SJSA1 (cell line): ENCODE measurements at regions not wholly inside any gene's neighbourhood (a gene's known extent, or its start where the extent isn't known, plus 50 kb on each side); places are given as distances from the start of the nearest gene placed in this dataset.
"Not testable (repeated sequence)": the region's sequence is repeated elsewhere in the genome, so short reads cannot be mapped to it uniquely, and the experiment has no call there.

Source experiments
- DNase-seq, 2 experiments: peaks; one replicate each; pipeline ENCODE4 v3.0.0-alpha.2; 2015 to 2020; ENCODE audit warnings: low spot score in 2 of 2, low read depth in 1 of 2
- H3K27ac ChIP-seq: fragments of 250-450 bp; sonication (Bioruptor Pico); 2 replicates; pipeline ENCODE4 v1.5.1; 2020; ENCODE audit warnings: mild to moderate bottlenecking, moderate library complexity
- H3K27me3 ChIP-seq: fragments of 250-450 bp; sonication (Bioruptor Pico); replicated peaks from 2 replicates; pipeline ENCODE4 v1.5.1; 2020; ENCODE audit warnings: mild to moderate bottlenecking, moderate library complexity
- H3K36me3 ChIP-seq: fragments of 250-450 bp; sonication (Bioruptor Pico); 2 replicates; pipeline ENCODE4 v1.5.1; 2020; ENCODE audit warnings: mild to moderate bottlenecking
- H3K4me1 ChIP-seq: fragments of 250-450 bp; sonication (Bioruptor Pico); replicated peaks from 2 replicates; pipeline ENCODE4 v1.6.1; 2021; ENCODE audit warnings: mild to moderate bottlenecking
- H3K4me3 ChIP-seq: fragments of 250-450 bp; sonication (Bioruptor Pico); 2 replicates; pipeline ENCODE4 v1.5.1; 2020; ENCODE audit warnings: mild to moderate bottlenecking
- H3K9me3 ChIP-seq: fragments of 250-450 bp; sonication (Bioruptor Pico); replicated peaks from 2 replicates; pipeline ENCODE4 v1.5.1; 2020; ENCODE audit warnings: mild to moderate bottlenecking

DNA sequence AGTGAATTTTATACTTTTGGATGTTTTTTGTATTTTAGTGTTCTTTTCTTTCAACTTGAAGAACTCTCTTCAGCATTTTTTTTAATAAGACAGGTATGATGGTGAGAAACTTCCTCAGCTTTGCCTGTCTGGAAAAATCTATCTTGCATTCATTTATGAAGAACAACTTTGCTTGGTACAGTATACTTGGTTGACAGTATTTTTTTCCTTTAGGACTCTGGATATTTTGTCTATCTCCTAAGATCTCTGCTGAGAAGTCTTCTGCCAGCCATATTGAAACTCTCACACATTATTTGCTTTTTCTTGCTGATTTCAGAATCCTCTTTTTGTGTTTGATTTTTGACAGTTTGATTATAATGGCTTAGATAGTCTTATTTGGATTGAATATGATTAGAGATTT is 405.0 kb upstream of the GHITM start:
- H3K27ac ChIP-seq: no peak overlapping the region
- DNase-seq: no peak
- no peaks in the 10 kb centered on the region for H3K36me3 ChIP-seq
- no peak overlapping the region for H3K4me3 ChIP-seq
- H3K9me3 ChIP-seq: peaks cover 2% of the 10 kb centered on the region; the same call in 1 of the 2 replicates
- H3K27me3 ChIP-seq: no peaks in the 10 kb centered on the region
- no peaks in the 10 kb centered on the region for H3K4me1 ChIP-seq

- Histone ChIP-seq H3K4me3 (no peak overlapping the region), H3K27ac (no peak overlapping the region), H3K36me3 (no peaks in the 10 kb centered on the region), H3K9me3 (peaks cover 2% of the 10 kb centered on the region; the same call in 1 of the 2 replicates), H3K4me1 (no peaks in the 10 kb centered on the region), H3K27me3 (no peaks in the 10 kb centered on the region)
- DNase-seq: no peak
These were observed 403.3 kb upstream of the GHITM start for GRCh38 chr10:83736008-83736407.

DNA sequence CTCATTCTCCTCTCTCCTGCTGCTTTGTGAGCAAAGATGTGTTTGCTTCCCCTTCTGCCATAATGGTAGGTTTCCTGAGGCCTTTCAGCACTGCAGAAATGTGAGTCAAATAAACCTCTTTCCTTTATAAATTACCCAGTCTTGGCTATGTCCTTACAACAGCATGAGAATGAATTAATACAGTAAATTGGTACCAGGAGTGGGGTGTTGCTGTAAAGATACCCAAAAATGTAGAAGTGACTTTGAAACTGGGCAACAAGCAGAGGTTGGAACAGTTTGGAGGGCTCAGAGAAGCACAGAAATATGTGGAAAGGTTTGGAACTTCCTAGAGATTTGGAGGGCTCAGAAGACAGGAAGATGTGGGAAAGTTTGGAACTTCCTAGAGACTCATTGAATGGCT is 388.7 kb upstream of the GHITM start:
- no peaks in the 10 kb centered on the region for H3K27me3 ChIP-seq
- H3K36me3 ChIP-seq: no peaks in the 10 kb centered on the region
- peaks cover 10% of the 10 kb centered on the region; the same call in 1 of the 2 replicates for H3K9me3 ChIP-seq
- H3K27ac ChIP-seq: no peak overlapping the region
- H3K4me1 ChIP-seq: no peaks in the 10 kb centered on the region
- H3K4me3 ChIP-seq: no peak overlapping the region
- DNase-seq: no peak

DNA sequence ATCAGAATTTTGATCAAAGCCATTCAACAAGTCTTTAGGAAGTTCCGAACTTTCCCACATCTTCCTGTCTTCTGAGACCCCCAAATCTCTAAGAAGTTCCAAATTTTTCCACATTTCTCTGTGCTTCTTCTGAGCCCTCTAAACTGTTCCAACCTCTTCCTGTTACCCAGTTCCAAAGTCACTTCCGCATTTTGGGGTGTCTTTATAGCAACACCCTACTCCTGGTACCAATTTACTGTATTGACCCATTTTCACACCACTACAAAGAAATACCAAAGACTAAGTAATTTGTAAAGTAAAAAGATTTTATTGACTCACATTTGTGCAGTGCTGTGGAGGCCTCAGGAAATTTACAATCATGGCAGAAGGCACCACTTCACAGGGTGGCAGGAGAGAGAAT is 385.8 kb upstream of the GHITM start:
- H3K27ac ChIP-seq: no peak overlapping the region
- no peak overlapping the region for H3K4me3 ChIP-seq
- no peaks in the 10 kb centered on the region for H3K27me3 ChIP-seq
- H3K4me1 ChIP-seq: no peaks in the 10 kb centered on the region
- no peaks in the 10 kb centered on the region for H3K36me3 ChIP-seq
- DNase-seq: no peak
- H3K9me3 ChIP-seq: peaks cover 10% of the 10 kb centered on the region; the same call in 1 of the 2 replicates

DNA sequence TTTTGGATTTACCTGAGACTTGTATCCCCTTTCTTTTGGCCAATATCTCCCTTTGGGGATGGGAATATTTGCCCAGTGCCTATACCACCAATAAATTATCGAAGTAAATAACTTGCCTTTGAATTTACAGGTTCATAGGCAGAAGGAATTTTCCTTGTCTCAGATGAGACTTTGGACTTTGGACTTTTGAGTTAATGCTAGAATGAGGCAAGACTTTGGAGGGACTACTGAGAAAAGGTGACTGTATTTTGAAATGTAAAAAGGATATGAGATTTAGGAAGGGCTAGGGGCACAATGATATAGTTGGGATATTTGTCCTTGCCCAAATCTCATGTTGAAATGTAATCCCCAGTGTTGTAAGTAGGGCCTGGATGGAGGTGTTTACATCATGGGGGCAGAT is 384.5 kb upstream of the GHITM start:
- no peak for DNase-seq
- H3K27me3 ChIP-seq: no peaks in the 10 kb centered on the region
- H3K4me1 ChIP-seq: no peaks in the 10 kb centered on the region
- H3K9me3 ChIP-seq: peaks cover 10% of the 10 kb centered on the region; the same call in 1 of the 2 replicates
- H3K4me3 ChIP-seq: no peak overlapping the region
- H3K36me3 ChIP-seq: no peaks in the 10 kb centered on the region
- no peak overlapping the region for H3K27ac ChIP-seq

DNA sequence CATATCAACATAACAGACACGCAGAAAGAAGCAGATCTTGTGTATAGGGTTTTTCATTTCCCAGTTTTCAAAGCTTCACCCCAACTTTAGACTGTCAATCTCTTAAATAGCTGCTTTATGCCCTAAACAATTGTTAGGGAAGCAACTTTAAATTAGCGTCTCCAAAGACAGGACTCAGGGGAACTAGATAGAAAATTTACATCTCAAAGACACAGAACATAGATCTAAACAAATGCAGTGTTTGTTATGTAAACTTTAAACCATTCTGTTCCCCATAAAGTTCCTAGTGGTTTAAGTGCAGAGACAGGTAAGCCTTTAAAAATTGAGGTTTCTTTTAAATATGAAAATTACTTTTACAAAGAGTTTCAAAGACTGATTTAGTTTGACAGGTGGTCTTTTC is 379.2 kb upstream of the GHITM start:
- H3K27me3 ChIP-seq: no peaks in the 10 kb centered on the region
- no peak for DNase-seq
- H3K27ac ChIP-seq: no peak overlapping the region
- H3K4me3 ChIP-seq: no peak overlapping the region
- H3K4me1 ChIP-seq: no peaks in the 10 kb centered on the region; the same call in 1 of the 2 replicates
- no peaks in the 10 kb centered on the region for H3K9me3 ChIP-seq
- no peaks in the 10 kb centered on the region for H3K36me3 ChIP-seq

- H3K27me3 ChIP-seq: no peaks in the 10 kb centered on the region
- no peaks in the 10 kb centered on the region for H3K36me3 ChIP-seq
- no peaks in the 10 kb centered on the region for H3K9me3 ChIP-seq
- H3K27ac ChIP-seq: no peak overlapping the region
- H3K4me1 ChIP-seq: no peaks in the 10 kb centered on the region; the same call in 1 of the 2 replicates
- no peak overlapping the region for H3K4me3 ChIP-seq
- peak in 1 of 2 experiments; percentile 23 for DNase-seq
These were observed 374.6 kb upstream of the GHITM start for GRCh38 chr10:83764666-83765065.

GRCh38 chr10:83765731-83766130 is 373.6 kb upstream of the GHITM start:
- Histone ChIP-seq H3K4me3 (no peak overlapping the region), H3K9me3 (no peaks in the 10 kb centered on the region), H3K36me3 (no peaks in the 10 kb centered on the region), H3K27ac (no peak overlapping the region), H3K4me1 (no peaks in the 10 kb centered on the region; the same call in 1 of the 2 replicates), H3K27me3 (no peaks in the 10 kb centered on the region)
- no peak for DNase-seq

GRCh38 chr10:83769281-83769820 is 370.0 kb upstream of the GHITM start:
- DNase-seq: no peak
- H3K27me3 ChIP-seq: no peaks in the 10 kb centered on the region
- no peak overlapping the region for H3K27ac ChIP-seq
- H3K9me3 ChIP-seq: no peaks in the 10 kb centered on the region
- H3K4me1 ChIP-seq: no peaks in the 10 kb centered on the region; the same call in 1 of the 2 replicates
- H3K4me3 ChIP-seq: no peak overlapping the region
- H3K36me3 ChIP-seq: no peaks in the 10 kb centered on the region

DNA sequence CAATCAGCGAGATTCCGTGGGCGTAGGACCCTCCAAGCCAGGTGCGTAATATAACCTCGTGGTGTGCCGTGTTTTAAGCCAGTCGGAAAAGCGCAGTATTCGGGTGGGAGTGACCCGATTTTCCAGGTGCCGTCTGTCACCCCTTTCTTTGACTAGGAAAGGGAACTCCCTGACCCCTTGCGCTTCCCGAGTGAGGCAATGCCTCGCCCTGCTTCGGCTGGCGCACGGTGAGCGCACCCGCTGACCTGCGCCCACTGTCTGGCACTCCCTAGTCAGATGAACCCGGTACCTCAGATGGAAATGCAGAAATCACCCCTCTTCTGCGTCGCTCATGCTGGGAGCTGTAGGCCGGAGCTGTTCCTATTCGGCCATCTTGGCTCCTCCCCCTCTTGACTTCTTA is 352.6 kb upstream of the GHITM start:
- not testable (repeated sequence) for DNase-seq, H3K36me3 ChIP-seq, H3K9me3 ChIP-seq, H3K4me1 ChIP-seq, H3K27me3 ChIP-seq, H3K27ac ChIP-seq, H3K4me3 ChIP-seq

DNA sequence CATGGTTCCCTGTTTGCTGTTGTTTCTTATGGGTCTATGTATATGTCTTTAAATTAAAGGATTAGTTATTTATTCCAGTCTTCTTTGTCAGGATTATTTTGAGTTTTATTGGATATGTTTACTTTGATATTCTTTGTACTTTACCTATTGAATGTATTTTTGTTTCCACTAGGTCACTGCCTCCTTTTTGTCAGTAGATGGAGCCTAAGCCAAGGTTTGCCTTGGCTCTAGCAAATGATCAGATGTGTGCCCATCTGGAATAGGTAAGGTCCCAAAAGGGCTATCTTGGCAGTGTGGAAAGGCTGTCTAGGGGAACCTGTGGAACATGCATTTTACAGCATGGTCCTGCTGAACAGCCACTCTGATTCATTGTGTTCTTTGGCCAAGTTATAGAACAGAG is 337.3 kb upstream of the GHITM start:
- no peaks in the 10 kb centered on the region for H3K27me3 ChIP-seq
- H3K4me3 ChIP-seq: no peak overlapping the region
- no peaks in the 10 kb centered on the region for H3K9me3 ChIP-seq
- H3K27ac ChIP-seq: no peak overlapping the region
- H3K36me3 ChIP-seq: no peaks in the 10 kb centered on the region
- no peak for DNase-seq
- H3K4me1 ChIP-seq: no peaks in the 10 kb centered on the region

GRCh38 chr10:83806717-83807116 is 332.6 kb upstream of the GHITM start:
- no peak for DNase-seq
- Histone ChIP-seq H3K4me3 (no peak overlapping the region), H3K9me3 (no peaks in the 10 kb centered on the region), H3K27me3 (0 out of 2 replicates have a peak, but pooled peaks cover 3% of the 10 kb centered on the region), H3K4me1 (no peaks in the 10 kb centered on the region), H3K27ac (no peak overlapping the region), H3K36me3 (no peaks in the 10 kb centered on the region)

- Histone ChIP-seq H3K27me3 (0 out of 2 replicates have a peak, but pooled peaks cover 3% of the 10 kb centered on the region), H3K9me3 (no peaks in the 10 kb centered on the region), H3K4me1 (no peaks in the 10 kb centered on the region), H3K4me3 (no peak overlapping the region), H3K36me3 (no peaks in the 10 kb centered on the region), H3K27ac (no peak overlapping the region)
- no peak for DNase-seq
These were observed 330.3 kb upstream of the GHITM start for GRCh38 chr10:83809001-83809400.

- Histone ChIP-seq H3K36me3 (no peaks in the 10 kb centered on the region), H3K4me1 (peaks cover 59% of the 10 kb centered on the region), H3K4me3 (no peak overlapping the region), H3K27me3 (no peaks in the 10 kb centered on the region), H3K27ac (peak overlapping the region; percentile 53), H3K9me3 (no peaks in the 10 kb centered on the region)
- DNase-seq: no peak
These were observed 322.4 kb upstream of the GHITM start for GRCh38 chr10:83816942-83817341.

- H3K4me3 ChIP-seq: no peak overlapping the region
- peak; percentile 71 to 90 for DNase-seq
- peaks cover 59% of the 10 kb centered on the region for H3K4me1 ChIP-seq
- no peaks in the 10 kb centered on the region for H3K9me3 ChIP-seq
- H3K36me3 ChIP-seq: no peaks in the 10 kb centered on the region
- no peaks in the 10 kb centered on the region for H3K27me3 ChIP-seq
- peak overlapping the region; percentile 53 for H3K27ac ChIP-seq
These were observed 321.5 kb upstream of the GHITM start for GRCh38 chr10:83817797-83818196.
